Ecto neural progenitor cell (in vitro differentiated cells): ENCODE measurements at regions not wholly inside any gene's neighbourhood (a gene's known extent, or its start where the extent isn't known, plus 50 kb on each side); places are given as distances from the start of the nearest gene placed in this dataset.

ENCODE experiments used
- DNase-seq: peaks from one replicate; pipeline ENCODE4 v3.0.0-alpha.2; 2018; ENCODE audit warnings: low spot score

DNA sequence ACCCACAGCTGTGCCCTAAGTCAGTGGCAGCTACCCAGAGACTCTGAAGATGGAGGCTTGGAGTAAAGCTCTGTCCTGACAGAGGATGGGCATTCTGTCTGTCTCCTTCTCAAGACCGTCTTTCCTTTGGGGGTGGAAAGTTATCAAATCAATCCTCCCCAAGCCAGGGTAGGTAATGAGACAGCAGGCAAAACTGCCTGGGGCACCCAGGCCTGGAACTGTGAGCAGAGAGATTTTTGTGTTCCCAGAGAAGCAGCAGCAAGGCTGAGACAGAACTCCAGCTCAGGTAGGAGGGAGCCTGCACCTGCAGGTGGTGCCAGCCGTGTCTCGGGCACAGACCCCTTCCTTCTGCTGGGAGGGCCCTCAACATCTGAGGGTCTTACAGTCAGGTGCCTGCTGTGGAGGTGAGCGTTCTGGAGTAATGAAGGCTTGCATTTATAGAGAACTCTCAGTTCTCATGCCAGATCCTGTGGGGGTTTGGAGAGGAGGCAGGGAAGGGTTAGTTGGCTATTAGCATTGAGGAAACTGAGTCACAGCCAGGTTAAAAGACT lies 95.6 kb downstream of the RIPK4 start:
- no peak for DNase-seq

DNA sequence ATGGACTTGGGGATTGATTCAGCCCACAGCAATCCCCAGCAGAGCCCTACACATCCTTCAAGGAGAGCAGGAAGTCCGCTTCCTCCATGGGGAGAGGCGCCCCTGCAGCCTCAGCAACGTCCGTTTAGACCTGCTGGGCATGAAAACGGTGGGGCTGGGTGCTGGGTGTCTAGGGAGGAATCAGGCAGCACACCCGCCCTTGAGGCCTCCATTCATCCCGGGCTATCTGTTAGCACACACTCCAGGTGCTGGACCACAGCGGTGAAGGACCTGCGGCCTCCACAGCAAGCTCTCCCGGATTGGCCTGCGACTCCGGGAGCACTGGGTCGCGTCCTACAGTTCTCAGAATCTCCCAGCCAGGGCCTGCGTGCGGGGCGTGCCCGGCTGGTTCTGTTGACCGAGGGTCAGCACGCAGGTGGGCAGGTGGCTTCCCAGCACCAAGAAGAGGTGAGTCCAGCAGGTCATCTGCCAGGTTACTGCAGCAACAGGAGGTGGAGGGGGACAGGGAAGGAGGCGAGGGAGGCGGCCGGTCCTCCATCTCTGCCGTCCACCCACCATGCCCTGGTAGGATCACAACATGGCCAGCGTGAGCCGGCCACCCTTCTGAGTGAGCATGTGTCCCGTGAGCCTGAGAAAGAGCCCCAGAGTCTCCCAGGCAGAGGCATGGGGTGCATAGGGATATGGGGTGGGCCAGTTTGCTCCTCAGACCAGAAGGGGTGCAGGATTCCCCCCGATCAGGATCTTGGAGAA lies 96.6 kb downstream of the RIPK4 start:
- DNase-seq: no peak

DNA sequence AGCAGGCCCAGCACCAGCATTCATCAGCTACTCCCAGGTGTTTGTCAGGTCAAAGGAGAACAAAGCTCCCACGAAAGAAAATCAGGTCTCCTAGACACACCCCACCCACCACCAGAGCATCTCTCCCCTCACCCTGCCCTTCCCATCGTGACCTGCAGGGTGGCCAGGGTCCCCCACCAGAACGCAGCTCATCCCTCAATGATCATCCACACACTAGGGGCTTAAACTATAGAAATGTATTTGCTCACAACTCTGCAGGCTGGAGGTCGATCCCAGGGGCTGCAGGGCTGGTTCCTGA lies 97.4 kb downstream of the RIPK4 start:
- no peak for DNase-seq

DNA sequence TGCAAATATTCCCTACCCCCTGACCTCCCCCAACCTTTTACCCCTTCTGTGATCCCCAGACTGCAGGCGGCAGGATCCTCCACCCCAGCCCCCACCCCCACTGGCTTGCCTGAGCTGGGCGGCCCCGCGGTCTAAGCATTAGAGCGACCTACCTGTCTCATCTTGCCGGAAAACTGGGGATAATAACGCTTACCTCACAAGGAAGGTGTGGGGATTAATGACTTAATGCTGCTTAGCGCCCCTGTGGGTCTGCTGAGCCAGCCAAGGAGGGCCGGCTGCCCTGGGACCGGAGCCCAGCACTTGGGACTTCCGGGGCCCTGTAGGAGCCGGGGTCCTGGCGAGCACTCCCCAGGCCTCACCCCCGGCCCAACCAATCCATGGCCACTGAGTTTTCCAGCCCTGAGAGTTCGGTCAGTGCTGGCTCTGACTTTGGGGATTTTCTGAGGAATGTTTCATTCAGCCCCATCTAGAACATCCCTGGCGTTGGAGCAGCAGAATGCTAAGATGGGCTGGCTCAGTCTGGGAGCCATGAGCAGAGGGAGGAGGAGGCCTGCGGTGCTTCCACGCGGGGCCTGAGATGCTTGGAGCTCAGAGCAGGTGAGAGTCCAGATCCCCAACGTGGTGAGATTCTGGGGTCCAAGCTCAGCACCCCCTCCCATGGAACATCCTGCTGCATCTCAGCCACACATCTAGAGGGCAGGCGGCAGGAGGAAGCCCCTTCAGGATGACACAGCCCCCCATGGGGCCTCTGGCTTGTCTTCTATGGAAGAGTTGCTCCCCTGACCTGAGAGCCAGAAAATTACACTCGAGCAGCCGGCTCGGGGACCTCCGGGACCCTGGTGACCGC lies 97.9 kb downstream of the RIPK4 start:
- no peak for DNase-seq

DNA sequence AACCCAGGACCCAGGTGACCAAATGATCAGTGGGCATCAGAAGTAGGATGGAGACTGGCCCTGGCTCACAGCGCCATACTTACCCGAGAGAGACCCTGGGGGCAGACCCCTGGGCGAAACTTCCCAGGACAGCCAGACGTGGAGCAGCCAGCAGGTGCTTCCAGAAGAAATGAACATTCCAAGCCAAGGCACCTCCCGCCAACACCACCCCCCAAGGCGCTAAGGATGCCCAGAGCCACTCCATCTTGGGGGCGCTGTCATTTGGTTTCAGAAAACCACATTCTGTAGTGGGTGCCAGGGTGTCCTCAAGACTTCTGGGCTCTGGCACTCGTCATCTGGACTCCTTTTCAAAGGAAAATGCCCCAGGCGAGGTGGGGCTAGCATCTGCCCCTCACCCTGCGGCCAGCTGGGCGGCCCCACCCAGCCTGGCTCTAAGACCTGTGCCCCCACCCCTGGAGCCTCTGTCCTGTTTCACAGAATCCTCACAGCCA lies 98.8 kb downstream of the RIPK4 start:
- no peak for DNase-seq

DNA sequence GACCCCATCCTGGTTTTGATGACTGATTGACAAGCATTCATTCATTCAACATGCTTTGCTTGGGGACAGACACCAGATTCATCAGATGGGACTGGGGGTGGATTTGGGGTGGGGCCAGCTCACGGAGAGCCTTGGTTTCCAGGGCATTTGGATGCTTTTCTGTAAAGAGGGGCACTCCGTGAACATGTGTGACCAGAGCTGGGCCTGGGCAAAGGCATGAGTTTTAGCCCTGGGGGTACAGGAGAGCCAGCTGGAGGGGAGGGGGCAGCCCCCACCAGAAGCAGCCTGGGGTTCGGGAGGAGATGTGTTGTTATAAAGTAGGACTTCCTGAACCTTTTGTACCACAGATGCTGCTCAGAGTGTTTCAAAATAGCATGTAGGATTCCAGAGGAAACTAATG lies 99.7 kb downstream of the RIPK4 start:
- no peak for DNase-seq

DNA sequence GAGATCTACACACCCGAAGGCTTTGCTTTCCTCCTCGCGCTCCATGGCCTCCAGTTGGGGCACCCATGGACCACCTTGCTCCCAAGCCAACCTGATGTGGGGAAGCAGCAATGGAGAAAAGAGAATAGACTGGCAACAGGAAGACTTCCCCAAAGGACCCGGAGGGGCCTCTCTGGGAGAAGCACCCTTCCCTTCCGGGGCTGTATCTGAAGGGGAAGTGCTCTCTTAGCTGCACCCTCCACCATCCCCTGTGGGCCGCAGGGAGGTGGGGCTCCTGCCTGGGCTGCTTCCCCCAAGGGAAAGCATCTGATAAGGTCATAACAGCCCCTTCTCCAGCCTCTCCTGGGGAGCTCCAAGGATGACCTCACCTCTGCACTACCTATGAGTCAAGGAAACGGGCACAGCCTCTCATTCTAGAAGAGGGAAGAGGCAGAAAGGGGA lies 100.2 kb downstream of the RIPK4 start:
- DNase-seq: no peak

DNA sequence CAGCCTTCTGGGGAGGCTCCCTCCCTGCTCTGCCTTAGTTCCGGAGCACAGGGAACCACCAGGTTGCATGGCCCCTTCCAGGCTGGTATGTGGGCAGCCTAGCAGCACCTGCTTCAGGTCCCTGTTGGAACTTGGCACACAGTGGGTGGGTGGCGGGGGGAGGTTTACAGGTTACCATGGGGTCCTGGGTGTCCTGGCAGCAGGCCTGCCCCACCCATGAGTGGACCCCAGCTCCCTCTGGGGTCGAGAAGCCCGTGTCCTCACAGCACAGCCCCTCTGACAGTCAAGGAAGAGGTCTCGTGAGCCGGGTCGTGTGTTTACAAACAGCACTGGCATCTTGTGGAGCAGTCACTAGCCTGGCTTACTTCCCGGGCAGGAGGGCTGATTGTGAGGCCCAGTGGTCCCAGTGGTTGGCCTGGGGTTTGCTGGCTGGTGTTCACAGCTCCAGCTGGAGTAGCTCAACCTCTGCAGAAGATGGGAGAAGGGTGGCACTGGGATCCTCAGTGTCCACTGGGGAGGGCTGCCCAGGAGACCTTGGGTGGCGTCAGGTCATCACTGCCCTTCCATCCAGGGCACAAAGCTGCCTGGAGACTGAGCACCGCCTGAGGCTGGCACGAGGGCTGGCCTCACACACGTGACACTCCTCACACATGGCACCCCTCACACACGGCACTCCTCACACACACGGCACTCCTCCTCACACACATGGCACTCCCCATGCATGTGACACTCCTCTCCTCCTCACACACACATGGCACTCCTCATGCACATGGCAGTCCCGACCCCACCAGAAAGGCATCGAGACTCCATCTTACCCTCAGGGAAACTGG lies 100.9 kb downstream of the RIPK4 start:
- no peak for DNase-seq

DNA sequence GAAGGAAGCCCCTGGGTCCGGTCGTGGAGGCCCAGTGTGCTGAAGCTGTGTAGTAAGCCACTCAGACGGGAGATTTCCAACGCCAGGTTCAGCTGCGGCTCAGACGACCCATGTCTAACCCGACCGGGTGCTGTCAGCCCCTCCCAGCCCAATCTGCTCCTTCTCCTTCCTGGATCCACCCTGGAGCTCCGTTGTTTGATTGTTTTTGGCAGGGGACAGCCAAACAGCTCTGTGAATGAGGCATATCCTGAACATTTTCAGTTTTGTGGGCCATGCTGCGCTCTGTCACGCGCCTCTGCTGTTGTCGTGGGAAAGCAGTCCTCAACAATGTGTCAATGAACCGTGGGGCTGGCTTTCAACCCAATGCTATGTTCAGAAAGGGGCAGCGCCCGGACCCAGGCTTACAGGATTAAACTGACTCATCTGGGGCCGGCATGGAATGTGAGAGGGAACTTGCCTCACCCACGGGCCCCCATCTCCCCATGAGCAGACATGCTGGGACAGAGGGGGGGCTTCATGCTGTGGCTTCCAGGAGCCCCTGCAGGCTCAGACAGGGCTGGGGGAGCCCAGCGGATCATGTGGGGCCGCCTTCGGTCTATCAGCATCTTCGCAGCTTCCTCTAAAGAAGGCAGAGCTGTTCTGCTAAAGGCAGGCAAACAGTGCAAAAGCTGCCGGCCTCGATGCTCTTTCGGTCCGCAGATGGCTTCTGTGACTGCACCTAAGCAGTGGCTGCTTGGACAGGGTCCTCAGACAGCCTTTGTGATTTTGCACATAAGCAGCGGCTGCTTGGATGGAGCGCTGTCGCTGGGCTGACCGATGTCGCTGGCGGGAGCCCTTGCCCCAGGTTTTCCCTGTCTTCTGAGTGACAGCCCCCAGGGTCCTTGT lies 101.7 kb downstream of the RIPK4 start:
- no peak for DNase-seq

DNA sequence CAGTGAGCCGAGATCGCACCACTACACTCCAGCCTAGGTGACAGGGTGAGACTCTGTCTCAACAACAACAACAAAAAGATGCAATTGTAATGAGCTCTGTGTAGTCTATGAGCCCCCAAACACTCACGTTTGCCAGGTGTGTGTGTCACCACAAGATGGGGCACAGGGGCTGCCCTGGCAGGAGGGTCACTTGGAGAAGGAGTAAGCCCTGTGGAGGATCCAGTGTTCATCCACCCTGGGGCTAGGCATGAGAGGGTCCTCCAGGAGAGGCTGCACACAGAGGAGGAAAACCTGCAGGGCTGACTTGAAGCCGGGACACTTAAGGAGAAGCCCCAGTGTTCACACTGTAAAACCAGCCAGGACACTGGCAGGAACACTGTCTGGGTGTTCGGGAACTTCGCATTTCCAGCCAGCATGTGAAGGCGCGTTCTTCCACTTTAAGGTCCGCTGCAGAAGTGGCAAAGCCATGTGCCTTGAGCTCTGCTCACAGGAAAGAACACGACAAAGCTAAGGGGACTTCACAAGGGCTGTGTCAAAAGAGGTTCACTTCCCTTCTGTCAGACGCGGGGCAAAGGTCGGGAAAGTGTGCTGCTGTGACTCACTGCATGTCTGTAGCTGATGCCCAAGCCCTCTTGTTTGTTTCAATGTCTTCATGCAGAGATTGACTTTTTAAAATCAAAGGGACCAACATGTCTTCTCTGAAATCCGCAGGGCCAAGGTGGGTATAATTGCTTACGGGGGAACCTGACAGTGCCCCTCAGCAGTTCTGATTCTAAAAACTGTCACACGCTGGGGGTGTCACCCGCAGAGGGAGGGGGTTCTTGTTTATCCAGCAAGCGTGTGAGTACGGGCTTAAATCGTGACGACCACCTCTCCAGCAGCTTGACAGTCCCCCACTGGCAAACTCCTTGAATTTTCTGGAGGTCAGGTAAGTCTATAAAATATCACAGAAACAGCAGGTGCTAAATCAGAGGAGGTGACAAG lies 102.8 kb downstream of the RIPK4 start:
- DNase-seq: no peak

DNA sequence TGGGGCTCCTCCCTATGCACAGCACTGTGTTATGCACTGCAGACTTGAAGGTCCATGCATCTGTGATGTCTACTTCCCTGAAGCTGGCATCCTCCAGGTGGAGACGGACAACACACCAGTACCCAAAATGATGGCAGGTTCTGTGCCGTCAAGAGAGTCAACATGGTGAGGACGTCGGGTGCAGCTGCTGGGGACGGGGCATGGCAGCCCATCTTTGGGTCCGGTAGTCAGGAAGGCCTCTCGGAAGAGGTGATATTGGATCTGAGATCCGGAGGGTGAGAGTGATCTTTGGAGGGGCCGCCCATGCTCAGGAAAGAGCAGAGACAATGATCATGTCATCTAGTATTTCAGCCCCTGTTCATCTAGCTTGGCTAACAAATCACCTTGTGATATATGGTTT lies 104.1 kb downstream of the RIPK4 start:
- DNase-seq: no peak

DNA sequence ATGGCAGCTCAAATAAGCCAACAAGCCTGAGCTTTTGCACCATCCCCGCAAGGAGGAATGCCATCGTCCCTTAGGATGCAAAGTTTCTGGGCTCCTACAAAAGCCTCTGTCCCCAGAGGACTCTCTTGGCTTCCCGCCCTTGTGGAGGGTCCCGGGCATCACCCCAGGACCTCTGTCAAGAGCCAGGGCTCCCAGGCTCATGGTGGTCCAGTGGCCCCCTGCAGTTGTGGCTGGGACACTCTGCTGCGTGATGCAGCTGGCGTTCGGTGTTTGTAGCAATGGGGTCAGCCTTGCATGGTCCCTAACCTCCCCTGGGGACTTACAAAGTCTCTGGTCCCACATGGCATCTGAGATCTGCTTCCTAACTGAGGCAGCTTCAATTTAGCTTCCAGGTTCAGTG lies 104.7 kb downstream of the RIPK4 start:
- DNase-seq: no peak

DNA sequence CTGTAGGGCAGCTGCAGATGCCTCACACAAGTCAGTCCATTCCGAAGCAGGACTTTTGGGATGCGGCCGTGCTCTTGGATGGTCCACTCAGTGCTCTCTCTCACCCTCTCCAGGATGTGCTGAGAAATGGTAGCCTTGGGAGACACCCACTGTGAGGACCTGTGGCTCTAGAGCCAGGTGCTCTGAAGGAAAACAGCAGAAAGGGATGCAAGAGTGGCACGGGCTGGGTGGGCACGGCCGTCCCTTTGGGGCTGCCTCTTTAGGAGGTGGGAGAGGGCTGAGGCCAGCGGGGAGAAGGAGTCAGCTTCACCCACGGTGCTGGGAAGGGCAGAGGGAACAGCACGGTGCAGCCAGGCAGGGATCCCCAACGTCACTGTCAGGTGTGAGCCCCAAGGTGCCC lies 106.1 kb downstream of the RIPK4 start:
- DNase-seq: no peak

DNA sequence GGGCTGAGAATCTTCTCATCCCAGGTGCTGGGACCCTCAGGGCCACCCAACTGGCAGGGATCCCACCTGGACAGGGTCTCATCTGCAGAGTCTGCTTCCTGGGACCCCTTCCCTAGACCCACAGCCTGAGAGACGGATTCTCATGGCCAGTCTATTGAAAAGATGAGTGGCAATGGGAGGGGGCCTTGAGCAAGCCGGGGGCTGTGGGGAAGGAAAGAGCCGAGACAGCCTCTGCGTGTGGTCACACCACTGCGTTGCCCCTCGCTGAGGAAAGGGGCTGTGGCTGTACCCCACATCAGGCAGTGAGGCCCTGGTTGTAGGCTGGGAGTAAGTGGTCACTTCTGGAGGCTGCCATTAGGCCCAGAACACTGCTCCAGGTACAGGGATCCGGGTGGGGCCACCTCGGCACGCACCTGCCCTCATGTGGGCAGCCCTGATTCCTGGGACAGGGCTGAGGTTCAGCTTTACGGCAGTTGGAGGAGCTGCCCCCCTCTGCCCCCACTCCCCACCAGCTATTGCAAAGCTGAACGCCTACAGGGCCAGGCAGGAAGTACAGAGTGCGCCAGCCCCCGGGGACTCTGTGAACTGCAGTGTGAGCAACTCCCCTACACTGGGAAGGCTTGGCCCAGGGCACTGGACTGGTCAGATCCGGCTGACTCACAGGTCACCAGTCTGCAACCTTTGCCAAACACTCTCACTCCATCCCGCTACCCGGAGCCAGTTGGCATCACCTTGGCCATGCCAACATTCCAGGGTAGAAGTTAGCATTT lies 106.9 kb downstream of the RIPK4 start:
- DNase-seq: no peak

DNA sequence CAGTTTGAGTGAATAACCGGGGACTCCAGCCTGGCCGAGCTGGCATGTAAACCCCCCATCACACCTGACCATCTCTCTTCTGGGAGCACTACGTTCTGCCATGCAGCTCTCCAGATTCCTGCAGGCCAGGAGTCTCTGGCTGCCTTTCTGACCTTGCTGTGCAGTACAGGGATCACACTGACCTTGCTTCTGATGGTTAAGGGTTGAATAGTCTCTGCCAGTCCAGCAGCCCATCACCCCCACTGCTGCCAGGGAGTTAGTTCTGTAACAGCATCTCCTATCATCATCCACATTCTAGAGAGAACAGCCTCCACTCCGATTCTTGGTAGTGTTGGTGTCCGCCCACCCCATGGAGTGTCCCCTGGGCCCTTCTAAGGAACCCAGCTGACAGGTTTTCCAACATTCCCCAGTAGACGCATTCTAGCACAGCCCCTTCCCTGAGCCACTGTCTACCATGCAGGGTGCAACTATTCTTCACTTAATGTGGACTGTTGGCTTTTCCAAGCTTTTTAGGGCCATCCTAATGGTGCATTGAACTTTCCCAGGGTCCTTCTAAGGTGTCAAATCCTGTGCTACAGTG lies 109.8 kb downstream of the RIPK4 start:
- DNase-seq: no peak

DNA sequence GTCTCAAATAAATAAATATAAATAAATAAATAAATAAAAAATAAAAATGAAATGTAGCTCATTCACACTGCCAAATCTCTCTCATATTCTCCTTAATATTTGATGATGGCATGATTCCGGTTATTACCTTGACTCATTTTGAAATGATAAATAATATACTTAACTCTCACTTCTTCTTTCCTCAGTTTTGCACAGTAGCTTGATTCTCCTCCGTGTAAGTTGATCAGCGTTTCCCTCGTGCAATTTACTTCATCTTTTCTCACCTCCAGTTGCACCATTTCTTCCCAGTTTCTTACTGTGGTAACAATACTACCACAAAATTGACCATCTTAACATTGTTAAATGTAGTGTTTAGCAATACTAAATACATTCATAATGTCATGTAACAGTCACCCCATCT lies 111.6 kb downstream of the RIPK4 start:
- no peak for DNase-seq

DNA sequence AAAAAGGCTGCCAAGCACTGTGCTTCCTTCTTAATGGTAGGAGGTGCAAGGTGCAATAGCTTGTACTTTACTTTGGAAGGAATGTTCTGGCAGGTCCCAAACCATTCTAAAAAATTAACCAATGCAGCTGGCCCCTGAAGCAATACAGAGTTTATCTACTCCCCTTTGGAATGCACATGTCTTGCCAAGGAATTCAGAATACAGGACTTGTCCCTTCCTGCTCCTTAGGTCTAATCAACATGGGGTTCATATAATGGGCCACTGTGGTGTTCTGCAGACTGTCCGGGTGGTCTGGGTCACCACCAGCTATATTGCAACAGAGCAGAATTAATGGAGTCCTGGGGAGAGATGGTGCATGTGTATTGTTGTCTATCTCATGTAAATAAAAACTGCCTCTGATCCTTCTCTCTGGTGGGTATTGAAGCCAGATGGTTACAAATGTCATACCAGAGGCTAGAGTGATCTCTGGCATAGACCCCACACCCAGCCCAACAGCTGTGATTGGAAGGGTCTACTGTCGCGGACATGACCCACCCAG lies 112.8 kb downstream of the RIPK4 start:
- no peak for DNase-seq

DNA sequence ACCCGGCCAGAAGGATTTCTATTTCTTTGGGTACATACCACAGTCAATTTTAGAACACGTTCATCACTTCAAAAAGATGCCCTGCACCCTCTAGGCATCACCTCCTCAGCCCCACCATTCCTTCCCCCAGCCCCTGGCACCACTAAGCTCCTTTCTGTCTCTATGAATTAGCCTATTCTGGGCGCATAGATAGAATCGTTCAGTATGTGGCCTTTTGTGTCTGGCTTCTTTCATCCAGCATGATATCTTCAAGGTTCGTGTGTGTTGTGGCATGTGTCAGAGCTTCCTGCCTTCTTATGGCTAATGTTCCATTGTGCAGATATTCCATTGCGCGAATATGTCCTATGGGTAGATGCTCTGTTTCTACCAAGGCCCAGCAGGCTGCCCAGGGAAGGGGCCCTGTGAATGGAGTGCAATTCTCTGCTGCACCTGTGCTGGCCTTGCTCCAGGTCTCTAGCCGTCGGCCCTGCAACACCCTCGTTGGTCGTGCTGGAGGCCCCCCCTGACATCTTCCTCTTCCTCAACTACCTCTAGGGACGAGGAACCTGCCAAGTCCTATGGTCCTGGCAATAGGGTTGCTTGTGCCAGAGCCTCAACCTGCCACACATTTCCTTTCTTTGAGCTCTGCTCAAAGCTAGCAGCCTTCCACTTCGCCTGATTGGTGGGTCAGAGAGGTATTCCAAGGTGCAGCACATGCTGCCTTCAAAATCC lies 113.5 kb downstream of the RIPK4 start:
- DNase-seq: no peak
